BJ (cell line): ENCODE measurements at regions not wholly inside any gene's neighbourhood (a gene's known extent, or its start where the extent isn't known, plus 50 kb on each side); places are given as distances from the start of the nearest gene placed in this dataset.

Experiments used
- CTCF ChIA-PET: fragments of 350-600 bp; formaldehyde crosslinking; extraction: SDS; loops from one replicate; lab custom pipeline; 2021; ENCODE audit warnings: antibody characterized with exemption, inconsistent platforms; lab: Yijun Ruan, JAX
- POLR2A ChIA-PET: fragments of 300-600 bp; sonication (Branson Sonifier 250); formaldehyde crosslinking; extraction: SDS; loops from one replicate; lab custom pipeline; 2021; ENCODE audit warnings: antibody characterized with exemption; lab: Charles Lee
- DNase-seq: peaks from one replicate; pipeline ENCODE4 v3.0.0-alpha.2; 2011; ENCODE audit warnings: low read depth
- H3K27me3 ChIP-seq: 2 replicates; pipeline ENCODE4 v1.6.0; 2011; ENCODE audit warnings: low read length; ENCODE audit not compliant: control insufficient read depth, insufficient read depth
- H3K36me3 ChIP-seq: 2 replicates; pipeline ENCODE4 v1.5.1; 2011; ENCODE audit warnings: low read length; ENCODE audit not compliant: control insufficient read depth, insufficient read depth
- H3K4me3 ChIP-seq: 2 replicates; pipeline ENCODE4 v1.5.1; 2011; ENCODE audit warnings: low read depth, mild to moderate bottlenecking, control low read depth, low read length
- TF ChIP-seq, protein P1 (sequence below): IDR thresholded peaks from 2 replicates; pipeline ENCODE4 v1.5.1; 2011; ENCODE audit warnings: low read depth, mild to moderate bottlenecking, control low read depth, inconsistent platforms, low read length, moderate library complexity; ENCODE audit not compliant: insufficient read depth

DNA sequence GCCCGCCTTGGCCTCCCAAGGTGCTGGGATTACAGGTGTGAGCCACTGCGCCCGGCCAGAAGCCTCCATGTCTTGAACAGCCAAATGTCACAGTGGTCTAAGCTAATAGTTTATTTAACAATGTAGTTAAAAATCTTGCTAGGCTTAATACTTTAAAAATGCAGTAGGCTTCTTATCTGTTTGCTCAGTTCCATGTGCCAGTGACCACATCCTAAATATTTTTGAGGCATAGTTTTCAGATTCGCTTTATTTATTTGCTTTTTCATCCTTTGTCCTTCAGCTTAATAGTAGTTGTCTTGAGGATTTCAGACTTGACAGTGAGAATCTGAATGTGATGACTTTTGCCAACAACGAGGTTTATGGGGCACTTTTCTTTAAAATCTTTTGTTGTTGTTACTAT, 59.9 kb upstream of the PRRX1 start:
- CTCF ChIA-PET, result interaction anchor here (1.1 kb wide), 1 partner anchor 10 kb away, joined by 3 read pairs; no protein-coding TSS in a partner anchor
- POLR2A ChIA-PET, result no interaction called here
- DNase-seq, result no peak

DNA sequence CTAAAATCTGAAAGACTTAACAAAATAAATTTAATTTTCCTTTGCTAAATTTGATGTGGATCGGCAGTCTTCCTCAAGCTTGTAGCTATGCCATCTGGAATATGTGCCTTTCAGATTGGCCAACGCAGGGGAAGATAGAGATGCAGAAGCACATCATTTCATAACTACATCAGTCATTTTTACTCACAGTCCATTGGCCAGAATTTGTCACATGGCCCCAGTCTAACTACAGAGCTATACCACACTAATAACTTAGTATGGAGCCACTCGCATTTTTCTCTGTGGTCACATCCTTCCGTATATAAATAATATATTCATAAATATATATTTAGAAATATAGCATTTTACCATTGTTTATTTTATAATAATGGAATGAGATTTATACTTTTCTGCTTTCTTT, 59.0 kb upstream of the PRRX1 start:
- ChIA-PET CTCF (no interaction called here), POLR2A (no interaction called here)
- DNase-seq, result no peak
- TF ChIP-seq, protein P1, sequence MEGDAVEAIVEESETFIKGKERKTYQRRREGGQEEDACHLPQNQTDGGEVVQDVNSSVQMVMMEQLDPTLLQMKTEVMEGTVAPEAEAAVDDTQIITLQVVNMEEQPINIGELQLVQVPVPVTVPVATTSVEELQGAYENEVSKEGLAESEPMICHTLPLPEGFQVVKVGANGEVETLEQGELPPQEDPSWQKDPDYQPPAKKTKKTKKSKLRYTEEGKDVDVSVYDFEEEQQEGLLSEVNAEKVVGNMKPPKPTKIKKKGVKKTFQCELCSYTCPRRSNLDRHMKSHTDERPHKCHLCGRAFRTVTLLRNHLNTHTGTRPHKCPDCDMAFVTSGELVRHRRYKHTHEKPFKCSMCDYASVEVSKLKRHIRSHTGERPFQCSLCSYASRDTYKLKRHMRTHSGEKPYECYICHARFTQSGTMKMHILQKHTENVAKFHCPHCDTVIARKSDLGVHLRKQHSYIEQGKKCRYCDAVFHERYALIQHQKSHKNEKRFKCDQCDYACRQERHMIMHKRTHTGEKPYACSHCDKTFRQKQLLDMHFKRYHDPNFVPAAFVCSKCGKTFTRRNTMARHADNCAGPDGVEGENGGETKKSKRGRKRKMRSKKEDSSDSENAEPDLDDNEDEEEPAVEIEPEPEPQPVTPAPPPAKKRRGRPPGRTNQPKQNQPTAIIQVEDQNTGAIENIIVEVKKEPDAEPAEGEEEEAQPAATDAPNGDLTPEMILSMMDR, result no peak
- no peaks in the 10 kb centered on the region for H3K36me3 ChIP-seq
- no peak overlapping the region for H3K4me3 ChIP-seq
- H3K27me3 ChIP-seq, result no peaks in the 10 kb centered on the region

More for the DNA sequence above, 59.9 kb upstream of the PRRX1 start:
- no peak overlapping the region for H3K4me3 ChIP-seq
- no peaks in the 10 kb centered on the region for H3K36me3 ChIP-seq
- no peaks in the 10 kb centered on the region for H3K27me3 ChIP-seq
- TF ChIP-seq, protein P1, result no peak
